CD4-positive, alpha-beta T cell (primary cell): ENCODE measurements at regions not wholly inside any gene's neighbourhood (a gene's known extent, or its start where the extent isn't known, plus 50 kb on each side); places are given as distances from the start of the nearest gene placed in this dataset.

Experiments used
- ATAC-seq: fragments of 200-7000 bp; cut with Tn5 transposase; one replicate; pipeline ENCODE4 v1.10.0; 2022; ENCODE audit warnings: mild to moderate bottlenecking; ENCODE audit not compliant: poor library complexity
- CTCF ChIA-PET: fragments of 350-600 bp; sonication (Branson Sonifier 250); formaldehyde crosslinking; loops from one replicate; lab custom pipeline; 2021; ENCODE audit warnings: antibody characterized with exemption, inconsistent platforms; lab: Charles Lee
- POLR2A ChIA-PET: fragments of 350-600 bp; sonication (Branson Sonifier 250); formaldehyde crosslinking; loops from one replicate; lab custom pipeline; 2021; ENCODE audit warnings: antibody characterized with exemption, inconsistent platforms; lab: Charles Lee
- DNase-seq, 14 experiments: peaks; one replicate each; pipeline ENCODE4 v3.0.0-alpha.2; 2013 to 2020; ENCODE audit warnings: mixed read lengths in 2 of 14
- H3K27ac ChIP-seq, 2 donors: one replicate each; pipeline versions ENCODE4 v1.5.1 to v1.7.0; 2013; ENCODE audit warnings: low read length in 2 of 2, low read depth in 1 of 2, mild to moderate bottlenecking in 1 of 2
- H3K27me3 ChIP-seq, 2 experiments: 1 replicate in 1 of 2; 2 replicates in 1 of 2; pipeline versions ENCODE4 v1.6.1 to v1.7.0; 2013; ENCODE audit warnings: low read length in 2 of 2, control low read depth in 1 of 2, mild to moderate bottlenecking in 1 of 2, moderate library complexity in 1 of 2; ENCODE audit not compliant: insufficient read depth in 2 of 2, control insufficient read depth in 1 of 2
- H3K36me3 ChIP-seq: one replicate; pipeline ENCODE4 v1.6.1; 2013; ENCODE audit warnings: low read length, control low read depth; ENCODE audit not compliant: insufficient read depth
- H3K4me1 ChIP-seq: one replicate; pipeline ENCODE4 v1.6.1; 2013; ENCODE audit warnings: low read length, control low read depth; ENCODE audit not compliant: insufficient read depth
- H3K4me3 ChIP-seq: one replicate; pipeline ENCODE4 v1.5.1; 2013; ENCODE audit warnings: mild to moderate bottlenecking, low read length, moderate library complexity
- H3K9me3 ChIP-seq, 2 experiments: 1 replicate in 1 of 2; 2 replicates in 1 of 2; pipeline versions ENCODE4 v1.6.1 to v1.7.0; 2013; ENCODE audit warnings: low read length in 2 of 2, mild to moderate bottlenecking in 2 of 2, control low read depth in 1 of 2, moderate library complexity in 1 of 2; ENCODE audit not compliant: control insufficient read depth in 1 of 2, insufficient read depth in 1 of 2
- H3K27ac Mint-ChIP-seq: one replicate; pipeline ENCODE4 v1.8.0; 2020; ENCODE audit warnings: mixed read lengths
- H3K27me3 Mint-ChIP-seq: one replicate; pipeline ENCODE4 v1.8.0; 2021; ENCODE audit warnings: mixed read lengths
- H3K36me3 Mint-ChIP-seq: one replicate; pipeline ENCODE4 v1.8.0; 2021; ENCODE audit warnings: low read depth, mixed read lengths
- H3K4me1 Mint-ChIP-seq: one replicate; pipeline ENCODE4 v1.8.0; 2021; ENCODE audit warnings: low read depth, mixed read lengths
- H3K4me3 Mint-ChIP-seq: one replicate; pipeline ENCODE4 v1.8.0; 2020; ENCODE audit warnings: mild to moderate bottlenecking, mixed read lengths
- H3K9me3 Mint-ChIP-seq: one replicate; pipeline ENCODE4 v1.8.0; 2020; ENCODE audit warnings: mixed read lengths
- CTCF ChIP-seq: fragments of 200-600 bp; IDR thresholded peaks from one replicate; pipeline ENCODE4 v1.8.0; 2022; ENCODE audit warnings: antibody characterized with exemption, mild to moderate bottlenecking
- intact Hi-C, 2 experiments: fragments of 100-400 bp; cut with DNase I in 1 of 2; cut with micrococcal nuclease in 1 of 2; formaldehyde crosslinking; loops; one replicate each; pipeline versions ENCODE4 v1.15.1 to v1.9.0; 2023 to 2025; cut with DNase I, micrococcal nuclease

- CTCF ChIA-PET = no interaction called here
- Mint-ChIP-seq H3K36me3 (no peaks in the 10 kb centered on the region), H3K4me1 (no peaks in the 10 kb centered on the region), H3K27ac (no peak overlapping the region), H3K9me3 (peaks cover 19% of the 10 kb centered on the region), H3K4me3 (no peak overlapping the region), H3K27me3 (no peaks in the 10 kb centered on the region)
- DNase-seq = no peak
- no peak overlapping the region for H3K27ac ChIP-seq
- H3K36me3 ChIP-seq = no peaks in the 10 kb centered on the region
- no peak for ATAC-seq
- no peak for TF ChIP-seq CTCF
- H3K4me3 ChIP-seq = no peak overlapping the region
- H3K9me3 ChIP-seq = no peaks in the 10 kb centered on the region
- H3K27me3 ChIP-seq = no peaks in the 10 kb centered on the region
- intact Hi-C loops = no loop called here
- POLR2A ChIA-PET = no interaction called here
- H3K4me1 ChIP-seq = no peaks in the 10 kb centered on the region
These were observed 193.4 kb upstream of the NOVA1 start for GRCh38 chr14:26791117-26791806.

- no peak for TF ChIP-seq CTCF
- H3K4me3 Mint-ChIP-seq = no peak overlapping the region
- ChIA-PET CTCF (no interaction called here), POLR2A (no interaction called here)
- Histone ChIP-seq H3K36me3 (no peaks in the 10 kb centered on the region), H3K4me1 (no peaks in the 10 kb centered on the region), H3K27ac (no peak overlapping the region), H3K27me3 (no peaks in the 10 kb centered on the region), H3K4me3 (no peak overlapping the region), H3K9me3 (peaks cover 0 to 6% of the 10 kb centered on the region in 2 experiments)
- H3K4me1 Mint-ChIP-seq = no peaks in the 10 kb centered on the region
- no peaks in the 10 kb centered on the region for H3K27me3 Mint-ChIP-seq
- ATAC-seq (no peak), DNase-seq (no peak)
- H3K27ac Mint-ChIP-seq = no peak overlapping the region
- H3K9me3 Mint-ChIP-seq = peaks cover 14% of the 10 kb centered on the region
- intact Hi-C loops = no loop called here
- H3K36me3 Mint-ChIP-seq = no peaks in the 10 kb centered on the region
These were observed 196.9 kb upstream of the NOVA1 start for GRCh38 chr14:26794731-26795130.

GRCh38 chr14:26808407-26808806 is 210.6 kb upstream of the NOVA1 start:
- Histone ChIP-seq H3K4me3 (no peak overlapping the region), H3K27me3 (no peaks in the 10 kb centered on the region), H3K27ac (no peak overlapping the region), H3K9me3 (peaks cover 4 to 6% of the 10 kb centered on the region in 2 experiments), H3K36me3 (no peaks in the 10 kb centered on the region), H3K4me1 (no peaks in the 10 kb centered on the region)
- no peak for TF ChIP-seq CTCF
- DNase-seq (no peak), ATAC-seq (no peak)
- Mint-ChIP-seq H3K4me1 (no peaks in the 10 kb centered on the region), H3K36me3 (no peaks in the 10 kb centered on the region), H3K9me3 (peaks cover 5% of the 10 kb centered on the region), H3K27ac (no peak overlapping the region), H3K27me3 (no peaks in the 10 kb centered on the region), H3K4me3 (no peak overlapping the region)
- intact Hi-C loops = no loop called here
- POLR2A ChIA-PET = no interaction called here
- CTCF ChIA-PET = interaction anchor here (0.6 kb wide), 1 partner anchor 36 kb away, joined by 3 read pairs; no protein-coding TSS in a partner anchor
